ENCODE measurements at regions not wholly inside any gene's neighbourhood (a gene's known extent, or its start where the extent isn't known, plus 50 kb on each side); places are given as distances from the start of the nearest gene placed in this dataset.

GRCh38 chr5:143473481-143473880 lies 70.0 kb upstream of the NR3C1 start:
- no peak for DNase-seq (ENCODE audit: extremely low read depth, low read depth, low spot score)

GRCh38 chr5:143472576-143472975 lies 69.1 kb upstream of the NR3C1 start:
- no peak for DNase-seq (ENCODE audit: extremely low read depth, low read depth, low spot score)

GRCh38 chr5:143471666-143472464 lies 68.4 kb upstream of the NR3C1 start:
- no peak for DNase-seq (ENCODE audit: extremely low read depth, low read depth, low spot score)

- DNase-seq (ENCODE audit: extremely low read depth, low read depth, low spot score), result no peak
Observed at GRCh38 chr5:143471041-143471509, 67.6 kb upstream of the NR3C1 start.

GRCh38 chr5:143470120-143470519 lies 66.6 kb upstream of the NR3C1 start:
- DNase-seq (ENCODE audit: extremely low read depth, low read depth, low spot score), result no peak

GRCh38 chr5:143469125-143469524 lies 65.6 kb upstream of the NR3C1 start:
- DNase-seq (ENCODE audit: extremely low read depth, low read depth, low spot score), result no peak

- no peak for DNase-seq (ENCODE audit: extremely low read depth, low read depth, low spot score)
Observed at GRCh38 chr5:143466632-143467031, 63.1 kb upstream of the NR3C1 start.

- no peak for DNase-seq (ENCODE audit: extremely low read depth, low read depth, low spot score)
Observed at GRCh38 chr5:143464723-143465490, 61.4 kb upstream of the NR3C1 start.

GRCh38 chr5:143462431-143462830 lies 58.9 kb upstream of the NR3C1 start:
- no peak for DNase-seq (ENCODE audit: extremely low read depth, low read depth, low spot score)

GRCh38 chr5:143459433-143459832 lies 55.9 kb upstream of the NR3C1 start:
- no peak for DNase-seq (ENCODE audit: extremely low read depth, low read depth, low spot score)

- DNase-seq (ENCODE audit: extremely low read depth, low read depth, low spot score), result no peak
Observed at GRCh38 chr5:143456952-143457547, 53.6 kb upstream of the NR3C1 start.

- DNase-seq (ENCODE audit: extremely low read depth, low read depth, low spot score), result no peak
Observed at GRCh38 chr5:143454936-143455516, 51.5 kb upstream of the NR3C1 start.

- no peak for DNase-seq (ENCODE audit: extremely low read depth, low read depth, low spot score)
Observed at GRCh38 chr5:143453720-143454119, 50.2 kb upstream of the NR3C1 start.
